DND-41 (cell line): ENCODE measurements at regions not wholly inside any gene's neighbourhood (a gene's known extent, or its start where the extent isn't known, plus 50 kb on each side); places are given as distances from the start of the nearest gene placed in this dataset.

Experiments
- ATAC-seq: fragments of 200-7000 bp; cut with Tn5 transposase; 3 replicates; pipeline ENCODE4 v1.9.1; 2021; ENCODE audit warnings: low read depth; ENCODE audit not compliant: insufficient read depth
- DNase-seq: peaks from one replicate; pipeline ENCODE4 v3.0.0-alpha.2; 2020
- H2AFZ ChIP-seq: 2 replicates; pipeline ENCODE4 v1.6.0; 2012; ENCODE audit warnings: low read depth, low read length
- H3K27ac ChIP-seq: 2 replicates; pipeline ENCODE4 v1.5.1; 2012; ENCODE audit warnings: low read length, inconsistent platforms
- H3K27me3 ChIP-seq: fragments of 200-600 bp; sonication (generic); 2 replicates; pipeline ENCODE4 v1.6.0; 2012; ENCODE audit warnings: low read length, mild to moderate bottlenecking, inconsistent platforms; ENCODE audit not compliant: insufficient read depth, poor library complexity
- H3K36me3 ChIP-seq: 2 replicates; pipeline ENCODE4 v1.5.1; 2012; ENCODE audit warnings: low read length, inconsistent platforms; ENCODE audit not compliant: insufficient read depth
- H3K4me1 ChIP-seq: 2 replicates; pipeline ENCODE4 v1.5.1; 2012; ENCODE audit warnings: mild to moderate bottlenecking, low read length; ENCODE audit not compliant: insufficient read depth
- H3K4me2 ChIP-seq: 2 replicates; pipeline ENCODE4 v1.6.0; 2012; ENCODE audit warnings: mild to moderate bottlenecking, moderate library complexity, low read length, inconsistent platforms; ENCODE audit not compliant: insufficient read depth
- H3K4me3 ChIP-seq, 2 experiments: fragments of 200-600 bp in 1 of 2; shearing (Covaris generic) in 1 of 2; 2 replicates each; pipeline ENCODE4 v1.5.1; 2012 to 2016; ENCODE audit warnings: inconsistent platforms in 2 of 2, low read length in 2 of 2, mild to moderate bottlenecking in 2 of 2, low read depth in 1 of 2, moderate library complexity in 1 of 2
- H3K79me2 ChIP-seq: 2 replicates; pipeline ENCODE4 v1.6.0; 2012; ENCODE audit warnings: low read length, inconsistent platforms; ENCODE audit not compliant: insufficient read depth
- H3K9ac ChIP-seq: 2 replicates; pipeline ENCODE4 v1.6.0; 2012; ENCODE audit warnings: low read depth, mild to moderate bottlenecking, inconsistent platforms, low read length, moderate library complexity
- H3K9me3 ChIP-seq: 2 replicates; pipeline ENCODE4 v1.5.1; 2012; ENCODE audit warnings: low read length, moderate library complexity, mild to moderate bottlenecking, inconsistent platforms; ENCODE audit not compliant: insufficient read depth, severe bottlenecking
- H4K20me1 ChIP-seq: 2 replicates; pipeline ENCODE4 v1.6.0; 2012; ENCODE audit warnings: low read length; ENCODE audit not compliant: insufficient read depth
- EZH2 ChIP-seq: IDR thresholded peaks from 3 replicates; pipeline ENCODE4 v1.6.1; 2012; ENCODE audit warnings: borderline replicate concordance, low read depth, mild to moderate bottlenecking, moderate library complexity, low read length, inconsistent platforms; ENCODE audit not compliant: severe bottlenecking
- TF ChIP-seq, protein P1 (sequence below): IDR thresholded peaks from 2 replicates; pipeline ENCODE4 v1.5.1; 2012; ENCODE audit warnings: borderline replicate concordance, low read length, moderate library complexity, mild to moderate bottlenecking; ENCODE audit not compliant: poor library complexity, severe bottlenecking; ENCODE audit errors: extremely low read depth

DNA sequence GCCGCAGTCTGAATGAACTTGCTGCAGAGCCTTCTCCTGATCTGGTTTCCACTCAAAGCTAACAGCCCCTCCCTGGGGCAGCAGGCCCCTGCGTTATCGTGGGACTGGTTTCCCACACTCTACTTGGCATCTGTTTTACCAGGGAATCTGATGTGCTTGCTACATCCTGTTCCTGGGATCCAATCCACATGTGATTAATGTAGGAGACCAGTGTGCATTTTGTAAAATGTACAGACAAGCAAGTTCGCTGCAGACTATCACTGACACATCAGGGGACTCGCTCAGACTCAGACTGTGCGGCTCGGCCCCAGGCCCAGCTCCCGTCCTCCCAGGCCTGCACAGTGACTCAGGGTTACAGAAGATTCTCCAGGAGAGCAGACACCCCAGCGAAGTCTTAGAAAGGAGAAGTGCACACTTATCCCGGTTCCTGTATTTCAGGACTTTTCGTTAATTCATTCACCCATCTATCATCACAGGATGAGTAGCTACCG is 340.1 kb downstream of the MATN1 start:
- no peaks in the 10 kb centered on the region for H3K27me3 ChIP-seq
- peaks cover 24% of the 10 kb centered on the region for H3K4me1 ChIP-seq
- ATAC-seq: no peak

DNA sequence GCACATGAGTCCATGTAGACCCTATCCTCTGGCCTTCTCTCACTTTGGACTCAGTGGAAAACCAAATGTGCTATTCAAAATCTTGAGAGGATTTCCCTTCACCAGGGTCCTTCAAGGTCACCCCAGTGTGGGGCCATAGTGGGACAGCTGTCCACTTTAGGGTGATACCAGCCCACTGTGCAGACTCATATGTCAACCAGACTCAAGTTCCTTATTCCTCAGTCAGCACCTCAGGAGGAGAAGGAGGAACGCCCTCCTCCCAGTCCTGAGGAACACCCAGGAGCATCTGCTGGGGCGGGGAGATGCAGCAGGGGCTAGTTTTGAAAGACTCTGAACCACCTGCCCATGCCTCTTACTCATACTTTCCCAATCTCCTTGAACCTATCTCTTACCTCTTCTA is 340.9 kb downstream of the MATN1 start:
- Histone ChIP-seq H3K9ac (no peak overlapping the region), H3K27me3 (no peaks in the 10 kb centered on the region), H3K36me3 (no peaks in the 10 kb centered on the region), H4K20me1 (no peaks in the 10 kb centered on the region), H3K4me2 (no peak overlapping the region), H3K4me1 (peaks cover 25% of the 10 kb centered on the region), H3K27ac (no peak overlapping the region), H3K9me3 (no peaks in the 10 kb centered on the region), H2AFZ (no peak overlapping the region), H3K79me2 (no peaks in the 10 kb centered on the region), H3K4me3 (no peak overlapping the region)
- TF ChIP-seq EZH2: no peak
- TF ChIP-seq, protein P1, sequence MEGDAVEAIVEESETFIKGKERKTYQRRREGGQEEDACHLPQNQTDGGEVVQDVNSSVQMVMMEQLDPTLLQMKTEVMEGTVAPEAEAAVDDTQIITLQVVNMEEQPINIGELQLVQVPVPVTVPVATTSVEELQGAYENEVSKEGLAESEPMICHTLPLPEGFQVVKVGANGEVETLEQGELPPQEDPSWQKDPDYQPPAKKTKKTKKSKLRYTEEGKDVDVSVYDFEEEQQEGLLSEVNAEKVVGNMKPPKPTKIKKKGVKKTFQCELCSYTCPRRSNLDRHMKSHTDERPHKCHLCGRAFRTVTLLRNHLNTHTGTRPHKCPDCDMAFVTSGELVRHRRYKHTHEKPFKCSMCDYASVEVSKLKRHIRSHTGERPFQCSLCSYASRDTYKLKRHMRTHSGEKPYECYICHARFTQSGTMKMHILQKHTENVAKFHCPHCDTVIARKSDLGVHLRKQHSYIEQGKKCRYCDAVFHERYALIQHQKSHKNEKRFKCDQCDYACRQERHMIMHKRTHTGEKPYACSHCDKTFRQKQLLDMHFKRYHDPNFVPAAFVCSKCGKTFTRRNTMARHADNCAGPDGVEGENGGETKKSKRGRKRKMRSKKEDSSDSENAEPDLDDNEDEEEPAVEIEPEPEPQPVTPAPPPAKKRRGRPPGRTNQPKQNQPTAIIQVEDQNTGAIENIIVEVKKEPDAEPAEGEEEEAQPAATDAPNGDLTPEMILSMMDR: no peak
- ATAC-seq (no peak), DNase-seq (no peak)

More for the DNA sequence above, 340.1 kb downstream of the MATN1 start:
- no peak for DNase-seq
- no peaks in the 10 kb centered on the region for H3K36me3 ChIP-seq
- H3K9ac ChIP-seq: no peak overlapping the region
- H4K20me1 ChIP-seq: no peaks in the 10 kb centered on the region
- H3K4me3 ChIP-seq: no peak overlapping the region
- no peaks in the 10 kb centered on the region for H3K79me2 ChIP-seq
- no peak overlapping the region for H3K27ac ChIP-seq
- TF ChIP-seq, protein P1: no peak
- TF ChIP-seq EZH2: no peak
- no peak overlapping the region for H2AFZ ChIP-seq
- H3K4me2 ChIP-seq: no peak overlapping the region
- no peaks in the 10 kb centered on the region for H3K9me3 ChIP-seq

DNA sequence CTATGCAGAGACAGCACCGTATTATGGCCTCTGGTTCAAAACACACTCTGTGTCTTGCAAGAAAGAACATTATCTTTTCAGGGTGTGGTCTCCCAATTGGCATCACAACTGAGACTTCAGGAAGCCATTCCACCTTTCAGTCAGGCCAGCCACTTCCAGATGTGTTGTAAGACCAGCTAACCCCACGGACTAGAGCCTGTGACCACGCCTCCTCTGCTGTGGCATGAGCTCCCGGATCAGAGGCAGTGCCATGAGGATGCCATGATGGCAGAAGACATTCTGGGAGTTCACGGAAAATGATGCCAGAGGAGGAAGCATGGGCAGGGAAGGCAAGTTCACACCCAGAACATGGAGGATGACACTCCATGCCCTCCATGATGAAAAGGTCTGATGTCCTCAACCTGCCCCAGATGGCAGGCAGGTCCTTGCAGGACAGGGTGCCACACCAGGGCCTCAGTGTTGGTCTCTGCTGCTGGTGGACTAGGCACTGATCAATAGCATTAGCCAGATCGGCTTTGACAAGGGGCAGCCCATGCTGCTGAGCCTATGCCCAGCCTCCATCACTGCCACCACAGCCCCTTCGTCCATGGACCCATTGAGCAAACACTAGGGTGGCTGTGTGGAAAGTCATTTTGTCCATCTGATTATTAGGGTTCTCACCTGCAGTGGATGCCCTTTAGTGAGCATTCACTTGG is 341.6 kb downstream of the MATN1 start:
- DNase-seq (no peak), ATAC-seq (no peak)
- Histone ChIP-seq H3K4me3 (no peak overlapping the region), H3K4me2 (no peak overlapping the region), H2AFZ (no peak overlapping the region), H3K9me3 (no peaks in the 10 kb centered on the region), H3K27me3 (no peaks in the 10 kb centered on the region), H3K79me2 (no peaks in the 10 kb centered on the region), H3K36me3 (no peaks in the 10 kb centered on the region), H3K9ac (no peak overlapping the region), H3K27ac (no peak overlapping the region), H4K20me1 (no peaks in the 10 kb centered on the region), H3K4me1 (peaks cover 25% of the 10 kb centered on the region)
- TF ChIP-seq, protein P1: no peak
- TF ChIP-seq EZH2: no peak
